Sigmoid colon (tissue), 6 donors: ENCODE measurements at regions not wholly inside any gene's neighbourhood (a gene's known extent, or its start where the extent isn't known, plus 50 kb on each side); places are given as distances from the start of the nearest gene placed in this dataset.
A peak's percentile ranks its signal among the peaks of the same experiment; 100 is the strongest.

Experiments used
- DNase-seq: peaks from one replicate; pipeline ENCODE4 v3.0.0-alpha.2; 2019
- H3K27ac ChIP-seq, 4 donors: fragments of 200-600 bp; sonication (generic); one replicate each; pipeline ENCODE4 v1.5.1; 2016 to 2019; ENCODE audit warnings: mild to moderate bottlenecking in 1 of 4
- H3K27me3 ChIP-seq, 3 donors: fragments of 200-600 bp; sonication (generic); one replicate each; pipeline ENCODE4 v1.5.1; 2019; ENCODE audit warnings: mild to moderate bottlenecking in 1 of 3
- H3K36me3 ChIP-seq, 4 donors: fragments of 200-600 bp; sonication (generic); one replicate each; pipeline ENCODE4 v1.5.1; 2016 to 2019
- H3K4me1 ChIP-seq, 4 donors: fragments of 200-600 bp; sonication (generic); one replicate each; pipeline ENCODE4 v1.5.1; 2017 to 2019
- H3K4me3 ChIP-seq, 4 donors: fragments of 200-600 bp; sonication (generic); one replicate each; pipeline ENCODE4 v1.5.1; 2017 to 2019; ENCODE audit warnings: mild to moderate bottlenecking in 2 of 4, moderate library complexity in 1 of 4
- H3K9me3 ChIP-seq, 4 donors: fragments of 200-600 bp in 3 of 4; sonication (generic) in 3 of 4; one replicate each; pipeline versions ENCODE4 v1.5.1 to v1.6.1; 2013 to 2019
- EP300 ChIP-seq, 4 donors: sonication (generic); formaldehyde crosslinking; IDR thresholded peaks; one replicate each; pipeline ENCODE4 v1.6.1; 2017; ENCODE audit warnings: antibody characterized with exemption in 4 of 4
- POLR2A ChIP-seq, 2 donors: fragments of 450-650 bp; IDR thresholded peaks; one replicate each; pipeline ENCODE4 v1.6.1; 2016; ENCODE audit warnings: antibody characterized with exemption in 2 of 2, mild to moderate bottlenecking in 2 of 2, moderate library complexity in 2 of 2
- POLR2AphosphoS5 ChIP-seq, 4 donors: sonication (generic); formaldehyde crosslinking; IDR thresholded peaks; one replicate each; pipeline ENCODE4 v1.6.1; 2017; ENCODE audit warnings: antibody characterized with exemption in 4 of 4
- WGBS, 2 donors: extraction: QIAGEN DNeasy Blood & Tissue Kit; methylation state at CpG; one replicate each; pipeline ENCODE4 v1.1.7; 2013; 5-methylcytosine and 5-hydroxymethylcytosine counted together
- intact Hi-C: fragments of 100-400 bp; cut with DNase I; formaldehyde crosslinking; loops from one replicate; pipeline ENCODE4 v1.15.1; 2023
- TF ChIP-seq, protein P1 (sequence below), 4 experiments: fragments of 450-650 bp in 3 of 4; fragments of 200-600 bp in 1 of 4; IDR thresholded peaks; one replicate each; pipeline ENCODE4 v1.5.1; 2016 to 2019; ENCODE audit warnings: antibody characterized with exemption in 4 of 4, mild to moderate bottlenecking in 3 of 4, moderate library complexity in 2 of 4
- donor health status: healthy with polysubstance abuse.
- donor health status: healthy.

DNA sequence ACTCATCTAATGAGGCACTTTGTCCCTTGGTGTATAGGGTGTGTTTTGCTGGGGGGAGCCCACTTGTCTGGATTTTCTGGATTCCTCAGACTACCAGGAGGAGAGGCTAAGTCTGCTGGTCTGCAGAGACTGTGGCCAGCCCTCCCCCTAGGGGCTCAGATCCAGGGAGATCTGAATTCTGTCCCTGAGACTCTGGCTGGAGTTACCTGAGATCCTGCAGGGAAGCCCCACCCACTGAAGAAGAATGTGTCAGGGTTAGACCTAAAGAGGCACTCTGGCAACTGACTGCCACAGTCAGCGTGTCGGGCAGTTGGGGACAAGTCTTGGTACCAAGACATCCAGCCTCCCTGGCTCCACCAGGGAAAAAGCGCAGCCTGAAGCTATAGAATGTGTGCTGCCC, 138.9 kb downstream of the DCAF12L2 start:
- no peak overlapping the region for H3K27ac ChIP-seq
- H3K4me1 ChIP-seq: no peaks in the 10 kb centered on the region
- WGBS, 2 donors: 82 to 95% methylated on average over 3 of the region's 3 CpGs
- intact Hi-C loops: no loop called here
- H3K36me3 ChIP-seq: no peaks in the 10 kb centered on the region
- H3K9me3 ChIP-seq: no peaks in the 10 kb centered on the region
- no peaks in the 10 kb centered on the region for H3K27me3 ChIP-seq
- no peak for DNase-seq
- no peak for TF ChIP-seq EP300 (IDR thresholded peaks at IDR 0.05)
- TF ChIP-seq POLR2AphosphoS5 (IDR thresholded peaks at IDR 0.05): no peak
- no peak for TF ChIP-seq POLR2A (IDR thresholded peaks at IDR 0.05)
- TF ChIP-seq, protein P1, sequence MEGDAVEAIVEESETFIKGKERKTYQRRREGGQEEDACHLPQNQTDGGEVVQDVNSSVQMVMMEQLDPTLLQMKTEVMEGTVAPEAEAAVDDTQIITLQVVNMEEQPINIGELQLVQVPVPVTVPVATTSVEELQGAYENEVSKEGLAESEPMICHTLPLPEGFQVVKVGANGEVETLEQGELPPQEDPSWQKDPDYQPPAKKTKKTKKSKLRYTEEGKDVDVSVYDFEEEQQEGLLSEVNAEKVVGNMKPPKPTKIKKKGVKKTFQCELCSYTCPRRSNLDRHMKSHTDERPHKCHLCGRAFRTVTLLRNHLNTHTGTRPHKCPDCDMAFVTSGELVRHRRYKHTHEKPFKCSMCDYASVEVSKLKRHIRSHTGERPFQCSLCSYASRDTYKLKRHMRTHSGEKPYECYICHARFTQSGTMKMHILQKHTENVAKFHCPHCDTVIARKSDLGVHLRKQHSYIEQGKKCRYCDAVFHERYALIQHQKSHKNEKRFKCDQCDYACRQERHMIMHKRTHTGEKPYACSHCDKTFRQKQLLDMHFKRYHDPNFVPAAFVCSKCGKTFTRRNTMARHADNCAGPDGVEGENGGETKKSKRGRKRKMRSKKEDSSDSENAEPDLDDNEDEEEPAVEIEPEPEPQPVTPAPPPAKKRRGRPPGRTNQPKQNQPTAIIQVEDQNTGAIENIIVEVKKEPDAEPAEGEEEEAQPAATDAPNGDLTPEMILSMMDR (IDR thresholded peaks at IDR 0.05): no peak
- H3K4me3 ChIP-seq: no peak overlapping the region

DNA sequence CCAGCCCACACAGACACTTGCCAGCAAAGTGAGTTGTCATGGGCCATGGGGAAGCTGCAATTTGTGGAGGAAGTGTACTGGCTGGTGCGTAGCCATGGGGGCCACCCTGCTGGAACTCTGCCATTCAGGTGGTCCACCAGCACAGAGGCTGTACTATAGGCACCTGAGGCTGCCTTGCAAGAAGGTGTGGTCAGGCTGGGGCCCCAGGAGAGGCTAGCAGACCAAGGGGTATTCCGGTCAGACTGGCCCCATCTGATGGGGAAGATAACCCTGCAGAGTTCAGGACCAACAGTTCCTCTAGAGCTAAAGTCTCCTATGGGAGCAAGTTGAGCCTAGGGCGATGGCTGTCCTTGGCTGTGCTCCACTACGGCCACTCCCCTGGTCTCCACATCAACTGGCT, 136.1 kb downstream of the DCAF12L2 start:
- 85 to 88% methylated on average over 4 of the region's 4 CpGs for WGBS, 2 donors
- H3K27ac ChIP-seq: no peak overlapping the region
- intact Hi-C loops: no loop called here
- no peak overlapping the region for H3K4me3 ChIP-seq
- no peaks in the 10 kb centered on the region for H3K36me3 ChIP-seq
- TF ChIP-seq, protein P1 (IDR thresholded peaks at IDR 0.05): no peak
- TF ChIP-seq POLR2A (IDR thresholded peaks at IDR 0.05): no peak
- no peak for TF ChIP-seq EP300 (IDR thresholded peaks at IDR 0.05)
- no peak for TF ChIP-seq POLR2AphosphoS5 (IDR thresholded peaks at IDR 0.05)
- no peaks in the 10 kb centered on the region for H3K4me1 ChIP-seq
- H3K9me3 ChIP-seq: no peaks in the 10 kb centered on the region
- no peak for DNase-seq
- H3K27me3 ChIP-seq: no peaks in the 10 kb centered on the region

DNA sequence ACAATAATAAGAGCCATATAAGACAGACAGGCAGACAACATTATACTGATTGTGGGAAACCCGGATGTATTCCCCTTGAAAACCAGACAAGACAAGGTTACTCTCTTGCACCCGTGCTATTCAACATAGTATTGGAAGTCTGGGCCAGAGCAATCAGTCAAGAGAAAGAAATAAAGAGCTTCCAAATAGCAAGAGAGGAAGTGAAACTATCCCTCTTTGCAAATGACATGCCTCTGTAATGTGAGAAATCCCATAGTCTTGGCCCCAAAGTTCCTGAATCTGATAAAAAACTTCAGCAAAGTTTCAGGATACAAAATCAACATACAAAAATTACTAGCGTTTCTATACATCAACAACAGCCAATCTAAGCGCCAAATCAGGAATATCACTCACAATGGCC, 102.1 kb downstream of the DCAF12L2 start:
- Histone ChIP-seq H3K27ac (no peak overlapping the region), H3K27me3 (no peaks in the 10 kb centered on the region), H3K36me3 (no peaks in the 10 kb centered on the region), H3K4me1 (no peaks in the 10 kb centered on the region), H3K9me3 (no peaks in the 10 kb centered on the region), H3K4me3 (no peak overlapping the region)
- intact Hi-C loops: no loop called here
- DNase-seq: no peak
- TF ChIP-seq EP300 (IDR thresholded peaks at IDR 0.05): no peak
- TF ChIP-seq, protein P1 (IDR thresholded peaks at IDR 0.05): no peak
- no peak for TF ChIP-seq POLR2AphosphoS5 (IDR thresholded peaks at IDR 0.05)
- no peak for TF ChIP-seq POLR2A (IDR thresholded peaks at IDR 0.05)
- WGBS, 2 donors: 88 to 91% methylated on average over 4 of the region's 4 CpGs

DNA sequence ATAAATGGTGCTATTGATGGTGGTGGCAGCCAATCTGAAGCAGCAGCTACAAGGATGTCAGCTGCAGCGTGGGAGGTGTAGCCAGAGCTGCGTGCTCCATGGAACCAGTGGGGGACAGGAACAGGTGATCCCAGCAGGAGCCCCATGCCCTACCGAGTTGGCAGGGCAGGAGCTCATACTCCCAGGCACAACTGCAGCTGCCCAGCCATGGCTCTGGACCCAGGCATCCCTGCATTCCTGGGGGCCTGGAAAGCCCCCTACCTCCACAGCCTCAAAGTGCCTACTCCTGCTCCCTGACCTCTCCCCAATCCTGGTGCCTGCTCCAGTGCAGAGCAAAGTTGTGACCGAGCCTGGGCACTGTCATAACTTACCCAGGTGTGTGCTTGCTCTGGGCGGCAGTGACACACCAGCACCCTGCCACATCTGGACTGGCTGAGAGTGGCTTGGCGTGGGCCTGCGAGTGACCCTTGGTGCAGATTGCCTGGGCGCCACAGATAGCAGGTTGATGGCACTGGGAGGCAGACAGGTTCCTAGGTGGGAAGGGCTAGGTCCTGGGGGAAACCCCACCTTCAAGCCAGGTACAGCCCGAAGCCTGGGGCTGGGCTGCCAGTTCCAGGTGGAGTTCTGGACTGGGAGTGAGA, 101.1 kb downstream of the DCAF12L2 start:
- 85 to 93% methylated on average over 9 of the region's 9 CpGs for WGBS, 2 donors

More for the DNA sequence above, 101.1 kb downstream of the DCAF12L2 start:
- Histone ChIP-seq H3K4me3 (no peak overlapping the region), H3K9me3 (no peaks in the 10 kb centered on the region), H3K27ac (no peak overlapping the region), H3K27me3 (no peaks in the 10 kb centered on the region), H3K4me1 (no peaks in the 10 kb centered on the region), H3K36me3 (no peaks in the 10 kb centered on the region)
- TF ChIP-seq, protein P1 (IDR thresholded peaks at IDR 0.05): no peak
- TF ChIP-seq POLR2AphosphoS5 (IDR thresholded peaks at IDR 0.05): no peak
- no peak for TF ChIP-seq POLR2A (IDR thresholded peaks at IDR 0.05)
- no peak for TF ChIP-seq EP300 (IDR thresholded peaks at IDR 0.05)
- intact Hi-C loops: no loop called here
- DNase-seq: peak; percentile 55
